GM12874 (cell line): ENCODE measurements at regions not wholly inside any gene's neighbourhood (a gene's known extent, or its start where the extent isn't known, plus 50 kb on each side); places are given as distances from the start of the nearest gene placed in this dataset.

Experiments used
- TF ChIP-seq, protein P1 (sequence below): IDR thresholded peaks from 2 replicates; pipeline ENCODE4 v1.5.1; 2011; ENCODE audit warnings: low read depth, mild to moderate bottlenecking, control low read depth, low read length, moderate library complexity; ENCODE audit not compliant: insufficient read depth

DNA sequence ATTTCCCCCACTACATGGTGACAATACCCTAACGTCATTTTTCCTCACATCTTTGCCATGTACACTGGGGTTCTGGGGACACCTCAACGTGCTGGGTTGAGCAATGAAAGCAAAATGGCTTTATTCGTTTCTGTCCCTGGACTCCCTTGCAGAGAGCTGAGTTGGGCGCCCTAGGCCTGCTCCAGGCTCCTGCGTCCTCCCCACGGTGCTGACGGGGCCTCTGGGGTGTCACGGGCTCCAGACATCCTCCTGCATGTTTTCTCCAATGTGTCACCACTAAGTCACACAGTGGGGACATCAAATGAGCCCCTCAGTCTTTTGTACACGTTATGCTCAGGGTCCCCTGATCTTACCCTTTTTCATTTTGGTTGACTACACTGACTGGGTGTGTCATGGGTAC lies 99.8 kb downstream of the TTLL2 start:
- TF ChIP-seq, protein P1, sequence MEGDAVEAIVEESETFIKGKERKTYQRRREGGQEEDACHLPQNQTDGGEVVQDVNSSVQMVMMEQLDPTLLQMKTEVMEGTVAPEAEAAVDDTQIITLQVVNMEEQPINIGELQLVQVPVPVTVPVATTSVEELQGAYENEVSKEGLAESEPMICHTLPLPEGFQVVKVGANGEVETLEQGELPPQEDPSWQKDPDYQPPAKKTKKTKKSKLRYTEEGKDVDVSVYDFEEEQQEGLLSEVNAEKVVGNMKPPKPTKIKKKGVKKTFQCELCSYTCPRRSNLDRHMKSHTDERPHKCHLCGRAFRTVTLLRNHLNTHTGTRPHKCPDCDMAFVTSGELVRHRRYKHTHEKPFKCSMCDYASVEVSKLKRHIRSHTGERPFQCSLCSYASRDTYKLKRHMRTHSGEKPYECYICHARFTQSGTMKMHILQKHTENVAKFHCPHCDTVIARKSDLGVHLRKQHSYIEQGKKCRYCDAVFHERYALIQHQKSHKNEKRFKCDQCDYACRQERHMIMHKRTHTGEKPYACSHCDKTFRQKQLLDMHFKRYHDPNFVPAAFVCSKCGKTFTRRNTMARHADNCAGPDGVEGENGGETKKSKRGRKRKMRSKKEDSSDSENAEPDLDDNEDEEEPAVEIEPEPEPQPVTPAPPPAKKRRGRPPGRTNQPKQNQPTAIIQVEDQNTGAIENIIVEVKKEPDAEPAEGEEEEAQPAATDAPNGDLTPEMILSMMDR, result no peak

DNA sequence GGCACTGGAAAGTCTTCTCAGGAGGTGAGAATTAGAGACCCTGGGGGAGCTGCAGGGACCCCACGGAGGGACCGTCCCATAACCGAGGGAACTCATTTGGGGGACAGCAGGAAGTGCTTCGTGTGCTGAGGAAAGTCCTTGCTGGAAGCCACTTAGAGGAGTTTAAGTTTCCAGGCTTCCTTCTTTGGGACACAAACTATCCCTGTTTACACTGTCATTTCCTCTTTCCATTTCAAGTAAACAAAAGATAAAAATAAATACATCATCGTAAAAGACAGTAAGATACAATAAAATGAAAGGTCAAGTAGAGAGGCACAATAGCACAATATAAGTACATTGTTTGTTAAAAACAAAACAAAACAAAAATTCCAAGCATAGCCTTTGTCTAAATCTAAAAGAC lies 101.2 kb downstream of the TTLL2 start:
- TF ChIP-seq, protein P1, result no peak

DNA sequence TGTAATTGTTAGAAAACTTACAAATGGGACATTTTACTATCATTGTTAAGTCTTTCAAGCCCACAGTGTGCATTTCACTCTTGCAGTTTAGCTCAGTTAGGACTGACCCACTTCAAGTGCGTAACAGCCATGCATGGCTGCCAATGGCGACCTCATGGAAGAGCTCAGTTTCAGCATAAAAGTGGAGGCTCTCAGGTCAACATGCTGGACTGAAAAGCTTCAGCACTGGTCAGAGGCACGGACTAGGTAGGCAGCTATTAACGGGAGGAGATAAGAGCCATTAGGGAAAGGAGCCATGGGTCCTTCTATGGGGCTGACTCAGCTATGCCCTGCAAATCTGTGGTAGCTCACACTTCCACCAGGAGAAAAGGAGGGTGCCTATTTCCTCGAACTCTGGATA lies 101.8 kb downstream of the TTLL2 start:
- TF ChIP-seq, protein P1, result no peak

DNA sequence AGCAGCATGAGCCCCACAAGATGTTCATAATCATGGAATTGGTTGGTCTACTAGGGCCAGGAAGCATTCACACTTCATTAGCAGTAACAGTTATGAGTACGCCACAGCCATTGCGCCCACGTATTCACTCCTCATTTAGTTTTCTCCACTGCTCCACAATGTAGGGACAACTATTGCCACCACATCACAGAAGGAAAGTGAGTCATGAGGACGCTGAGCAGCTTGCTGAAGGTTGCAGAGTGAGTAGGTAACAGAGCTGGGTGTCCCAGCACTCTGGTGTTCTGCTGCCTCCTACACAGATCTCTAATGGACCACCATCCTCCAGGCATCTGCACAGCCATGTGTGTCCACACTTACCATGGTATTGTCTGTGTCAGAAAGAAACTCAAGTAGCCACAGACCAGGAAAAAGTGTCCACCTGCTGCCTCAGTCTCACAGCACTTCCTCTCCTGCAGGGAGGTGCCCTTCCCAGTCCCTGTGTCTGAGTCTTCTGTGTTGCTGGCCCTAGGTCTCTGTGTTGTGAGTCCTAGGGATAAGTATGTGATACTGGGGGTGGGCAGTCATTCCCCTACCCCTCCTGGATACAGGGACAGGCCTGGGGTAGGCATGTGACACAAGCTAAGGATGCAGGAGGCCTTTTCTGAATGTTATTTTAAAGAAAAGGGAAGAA lies 103.9 kb downstream of the TTLL2 start:
- TF ChIP-seq, protein P1, result no peak

DNA sequence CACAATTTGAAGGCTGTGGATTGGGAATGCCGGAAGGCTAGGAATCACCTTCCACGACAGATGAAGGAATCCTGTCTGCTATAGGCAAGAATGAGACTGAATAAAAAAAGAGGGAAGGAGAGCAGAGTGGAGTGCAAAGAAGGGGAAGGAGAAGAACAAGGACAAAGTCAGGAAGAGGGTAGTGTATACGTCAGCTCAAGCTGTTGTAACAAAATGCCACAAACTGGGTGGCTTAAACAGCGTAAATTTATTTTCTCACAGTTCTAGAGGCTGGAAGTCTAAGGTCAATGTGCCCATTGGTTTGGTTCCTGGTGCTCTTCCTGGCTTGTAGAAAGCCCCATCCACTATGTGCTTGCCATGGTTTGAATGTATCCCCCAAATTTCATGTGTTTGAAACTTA lies 104.5 kb downstream of the TTLL2 start:
- TF ChIP-seq, protein P1, result no peak

DNA sequence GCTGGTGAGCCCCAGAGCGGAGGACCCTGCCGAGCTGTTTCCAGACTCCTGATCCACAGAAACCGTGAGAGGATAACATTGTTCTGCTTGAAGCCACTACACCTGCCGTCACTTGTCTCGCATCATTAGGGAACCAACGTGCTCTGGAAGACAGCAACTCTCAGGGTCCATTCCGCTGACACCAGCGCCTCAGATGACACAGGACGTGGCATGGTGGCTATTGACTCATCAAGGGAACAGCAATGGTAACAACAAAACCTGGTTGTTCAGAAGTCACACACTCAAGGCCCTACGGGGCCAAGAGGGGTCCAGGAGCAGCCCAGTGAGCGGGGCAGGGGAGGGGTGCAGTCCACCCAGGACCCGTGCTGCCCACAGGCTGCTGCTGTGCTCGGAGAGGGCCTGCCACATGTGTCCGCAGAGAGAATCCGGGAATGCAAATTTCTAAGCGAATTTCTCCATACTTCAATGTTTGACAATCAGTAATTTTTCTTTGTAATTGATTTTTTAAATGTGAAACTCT lies 110.4 kb downstream of the TTLL2 start:
- TF ChIP-seq, protein P1, result no peak

DNA sequence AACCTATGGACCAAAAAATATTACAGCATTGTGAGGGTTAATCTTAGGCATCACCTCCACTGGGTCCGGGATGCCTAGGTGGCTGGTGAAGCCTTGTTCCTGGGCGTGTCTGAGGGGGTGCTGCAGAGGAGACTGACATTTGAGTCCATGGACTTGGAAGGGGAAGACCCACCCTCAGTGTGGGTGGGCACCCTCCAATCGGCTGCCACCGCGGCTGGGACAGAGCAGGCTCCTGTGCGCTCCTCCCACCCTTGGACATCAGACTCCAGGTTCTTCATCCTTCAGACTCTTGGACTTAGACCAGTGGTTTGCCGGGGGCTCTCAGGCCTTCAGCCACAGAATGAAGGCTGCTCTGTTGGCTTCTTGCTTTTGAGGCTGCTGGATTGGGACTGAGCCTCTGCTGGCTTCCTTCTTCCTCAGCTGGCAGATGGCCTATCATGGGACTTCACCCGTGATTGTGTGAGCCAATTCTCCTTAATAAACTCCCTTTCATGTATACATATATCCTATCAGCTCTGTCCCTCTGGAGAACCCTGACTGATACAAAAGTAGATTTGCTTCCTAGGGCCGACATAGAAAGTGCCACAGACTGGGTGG lies 113.1 kb downstream of the TTLL2 start:
- TF ChIP-seq, protein P1, result no peak
